Panc1 (cell line): ENCODE measurements at regions not wholly inside any gene's neighbourhood (a gene's known extent, or its start where the extent isn't known, plus 50 kb on each side); places are given as distances from the start of the nearest gene placed in this dataset.

ENCODE experiments used
- ATAC-seq: fragments of 200-7000 bp; cut with Tn5 transposase; 2 replicates; pipeline ENCODE4 v1.9.1; 2020; ENCODE audit warnings: mild to moderate bottlenecking, moderate library complexity
- BruUV-seq: library from RNA; stranded (reverse); fragments of 400-500 nt; replicated peaks from 2 replicates; lab custom pipeline; 2021; lab: Mats Ljungman, UMichigan
- CTCF ChIA-PET: fragments of 300-600 bp; sonication (Branson Sonifier 250); formaldehyde crosslinking; loops from one replicate; lab custom pipeline; 2022; ENCODE audit warnings: antibody characterized with exemption; lab: Charles Lee
- POLR2A ChIA-PET: fragments of 300-600 bp; sonication (Branson Sonifier 250); formaldehyde crosslinking; loops from one replicate; lab custom pipeline; 2022; ENCODE audit warnings: antibody characterized with exemption; lab: Charles Lee
- DNase-seq: peaks from one replicate; pipeline ENCODE4 v3.0.0-alpha.2; 2010; ENCODE audit warnings: low read depth, low spot score
- H3K27ac ChIP-seq: 2 replicates; pipeline ENCODE4 v1.5.1; 2011; ENCODE audit warnings: mild to moderate bottlenecking, low read length, inconsistent platforms
- H3K27me3 ChIP-seq: fragments of 200-500 bp; sonication (Bioruptor generic); 2 replicates; pipeline ENCODE4 v1.6.0; 2014; ENCODE audit warnings: low read length, inconsistent platforms; ENCODE audit not compliant: control insufficient read depth, insufficient read depth
- H3K36me3 ChIP-seq: fragments of 200-500 bp; sonication (Bioruptor generic); 2 replicates; pipeline ENCODE4 v1.5.1; 2014; ENCODE audit warnings: inconsistent platforms, mild to moderate bottlenecking, low read length, moderate library complexity; ENCODE audit not compliant: control insufficient read depth, insufficient read depth
- H3K4me1 ChIP-seq: 2 replicates; pipeline ENCODE4 v1.5.1; 2011; ENCODE audit warnings: inconsistent platforms, mild to moderate bottlenecking, low read length, moderate library complexity; ENCODE audit not compliant: control insufficient read depth, insufficient read depth
- H3K4me3 ChIP-seq, 2 experiments: 2 replicates each; pipeline ENCODE4 v1.5.1; 2011 to 2012; ENCODE audit warnings: low read depth in 2 of 2, low read length in 2 of 2, mild to moderate bottlenecking in 2 of 2, inconsistent platforms in 1 of 2, moderate library complexity in 1 of 2
- H3K9me3 ChIP-seq: fragments of 200-500 bp; sonication (Bioruptor generic); 2 replicates; pipeline ENCODE4 v1.5.1; 2014; ENCODE audit warnings: low read depth, mild to moderate bottlenecking, inconsistent platforms, low read length, moderate library complexity; ENCODE audit not compliant: control insufficient read depth, insufficient read depth
- CTCF ChIP-seq: fragments of 450-650 bp; IDR thresholded peaks from 2 replicates; pipeline ENCODE4 v1.5.1; 2017; ENCODE audit warnings: mild to moderate bottlenecking
- POLR2AphosphoS5 ChIP-seq: IDR thresholded peaks from 2 replicates; pipeline ENCODE4 v1.6.1; 2012; ENCODE audit warnings: mild to moderate bottlenecking, low read depth, low read length, moderate library complexity
- REST ChIP-seq, 2 experiments: IDR thresholded peaks; 2 replicates each; pipeline ENCODE4 v1.6.1; 2011 to 2012; ENCODE audit warnings: low read depth in 2 of 2, control low read depth in 1 of 2, low read length in 1 of 2, mild to moderate bottlenecking in 1 of 2, moderate library complexity in 1 of 2; ENCODE audit not compliant: insufficient read depth in 1 of 2
- SIN3A ChIP-seq: IDR thresholded peaks from 2 replicates; pipeline ENCODE4 v1.6.1; 2012; ENCODE audit warnings: low read depth, mild to moderate bottlenecking, low read length, moderate library complexity, borderline replicate concordance; ENCODE audit not compliant: insufficient read depth
- TCF7L2 ChIP-seq: IDR thresholded peaks from 2 replicates; pipeline ENCODE4 v1.6.1; 2011; ENCODE audit warnings: mild to moderate bottlenecking, low read depth, low read length, inconsistent platforms
- in situ Hi-C: cut with HindIII; loops from 2 replicates; pipeline ENCODE4 v1.10.0; 2016; ENCODE audit warnings: low sequenced_read_pairs, low pct_unique_long_range_greater_than_20kb
- intact Hi-C: fragments of 100-400 bp; cut with micrococcal nuclease; formaldehyde crosslinking; loops from one replicate; pipeline ENCODE4 v1.10.0; 2022; ENCODE audit not compliant: unreplicated experiment

DNA sequence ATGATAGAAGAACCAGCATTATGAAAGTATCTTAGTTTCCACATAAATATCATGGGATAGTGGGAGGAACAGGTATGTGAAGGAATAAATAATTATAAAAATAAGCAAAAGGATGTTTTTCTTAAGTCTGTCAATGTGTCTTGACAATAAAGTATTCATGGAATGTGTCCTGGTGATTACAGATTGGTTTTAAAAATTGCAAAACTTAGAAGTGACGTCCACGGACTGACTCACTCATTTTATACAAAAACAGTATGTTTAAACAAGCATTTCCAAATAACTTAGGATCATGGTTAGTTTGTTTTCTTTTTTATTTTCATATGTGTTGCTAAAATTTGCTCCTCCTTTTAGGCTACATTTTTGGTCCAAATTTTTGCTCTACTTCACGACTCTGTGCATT lies 687.0 kb upstream of the NECTIN3 start:
- no peak for DNase-seq
- no peaks in the 10 kb centered on the region for H3K36me3 ChIP-seq
- ChIA-PET CTCF (no interaction called here), POLR2A (no interaction called here)
- no peak overlapping the region for H3K4me3 ChIP-seq
- intact Hi-C loops: loop anchor here (5.0 kb wide), 1 partner anchor 1398 kb away; no protein-coding TSS in a partner anchor
- in situ Hi-C loops: no loop called here
- H3K27me3 ChIP-seq: no peaks in the 10 kb centered on the region
- no TSS peak for BruUV-seq
- ATAC-seq: no peak
- TF ChIP-seq CTCF: no peak
- TF ChIP-seq POLR2AphosphoS5: no peak
- no peak for TF ChIP-seq REST (IDR thresholded peaks at IDR 0.05; ENCODE audit: insufficient read depth in 1 of 2, low read depth in 2 of 2, low read length in 1 of 2)
- TF ChIP-seq SIN3A: no peak
- no peak for TF ChIP-seq TCF7L2
- no peaks in the 10 kb centered on the region for H3K9me3 ChIP-seq
- no peaks in the 10 kb centered on the region for H3K4me1 ChIP-seq
- no peak overlapping the region for H3K27ac ChIP-seq

- Histone ChIP-seq H3K4me1 (no peaks in the 10 kb centered on the region), H3K27ac (no peak overlapping the region), H3K36me3 (no peaks in the 10 kb centered on the region), H3K9me3 (no peaks in the 10 kb centered on the region), H3K27me3 (no peaks in the 10 kb centered on the region), H3K4me3 (no peak overlapping the region)
- ChIA-PET CTCF (no interaction called here), POLR2A (no interaction called here)
- in situ Hi-C loops: no loop called here
- intact Hi-C loops: no loop called here
- TF ChIP-seq CTCF (no peak), REST (IDR thresholded peaks at IDR 0.05; ENCODE audit: insufficient read depth in 1 of 2, low read depth in 2 of 2, low read length in 1 of 2) (no peak), SIN3A (no peak), POLR2AphosphoS5 (no peak), TCF7L2 (no peak)
- no TSS peak for BruUV-seq
- ATAC-seq: no peak
- DNase-seq: no peak
Observed at GRCh38 chr3:110389005-110389404, 682.6 kb upstream of the NECTIN3 start.
